Dedifferentiated amniotic fluid mesenchymal stem cell (primary cell): ENCODE measurements at regions not wholly inside any gene's neighbourhood (a gene's known extent, or its start where the extent isn't known, plus 50 kb on each side); places are given as distances from the start of the nearest gene placed in this dataset.

Experiments used
- DNase-seq: peaks from one replicate; pipeline ENCODE4 v3.0.0-alpha.2; 2016; ENCODE audit errors: extremely low spot score

DNA sequence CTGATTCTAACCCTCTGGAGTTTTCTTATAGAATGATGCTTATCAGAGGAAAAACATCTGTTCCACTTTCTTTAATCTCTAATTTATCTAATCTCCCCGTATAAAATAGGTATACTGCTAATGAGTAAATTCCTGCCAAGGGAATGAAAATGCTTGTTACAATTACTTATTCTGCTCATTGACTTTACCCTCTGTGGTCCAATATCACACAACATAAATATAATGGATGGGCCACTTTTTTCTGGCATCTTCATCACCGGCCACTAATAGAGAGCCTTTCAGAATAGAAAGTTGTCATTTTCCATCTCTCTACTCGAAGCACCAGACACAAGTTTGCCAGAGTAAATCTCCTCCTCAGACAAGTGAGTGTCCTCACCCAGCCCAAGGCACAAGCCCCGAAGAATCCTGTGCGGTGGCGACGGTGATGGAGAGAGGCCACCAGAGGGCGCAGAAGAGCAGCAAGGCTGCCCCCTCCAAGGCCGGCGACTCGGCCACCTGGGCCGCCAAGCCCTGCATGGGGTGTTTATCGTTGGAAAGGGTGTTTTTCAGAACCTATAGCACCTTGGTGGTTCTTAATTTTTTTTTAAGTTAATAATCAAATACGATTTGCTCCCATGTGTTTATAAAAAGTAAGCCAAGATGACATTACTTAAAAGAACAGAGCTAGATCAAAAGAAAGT lies 212.9 kb upstream of the ARID1B start:
- peak; percentile 45 for DNase-seq

DNA sequence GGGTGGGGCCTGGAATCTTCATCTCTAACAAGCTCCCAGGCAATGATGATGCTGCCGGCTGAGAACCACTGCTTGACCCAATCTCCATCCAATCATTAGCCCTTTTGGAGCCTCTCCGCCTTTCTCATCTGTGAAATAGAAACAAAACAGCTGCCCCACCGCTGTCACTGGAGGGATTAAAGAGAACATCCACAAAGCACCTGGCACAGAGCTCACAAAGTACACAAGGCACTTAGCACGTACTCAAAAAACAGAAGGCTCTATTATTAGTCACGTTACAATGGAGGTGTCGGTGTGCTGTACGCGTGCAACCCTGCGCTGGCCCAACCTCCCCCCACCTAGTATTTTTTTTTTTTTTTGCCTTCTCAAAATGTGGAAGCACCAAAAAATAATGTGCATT lies 213.5 kb upstream of the ARID1B start:
- no peak for DNase-seq

DNA sequence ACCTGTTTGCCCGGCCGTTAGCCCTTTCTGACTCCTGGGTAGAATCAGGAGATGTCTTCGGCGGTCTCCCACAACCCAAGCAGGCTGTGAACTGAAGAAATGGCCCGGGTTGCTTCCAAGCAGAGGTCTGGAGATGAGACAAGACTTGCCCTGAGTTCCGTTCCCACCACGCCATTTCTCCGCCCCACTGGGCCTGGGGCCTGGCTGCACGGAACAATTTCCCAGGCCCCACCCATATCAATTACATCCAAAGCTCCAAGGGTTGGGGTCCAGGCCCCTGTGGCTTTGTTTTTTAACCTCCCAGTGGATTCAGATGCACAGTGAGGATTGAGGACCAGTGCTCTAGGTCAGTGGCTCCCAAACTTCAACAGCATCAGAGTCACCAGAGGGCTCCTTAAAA lies 214.5 kb upstream of the ARID1B start:
- DNase-seq, result no peak

DNA sequence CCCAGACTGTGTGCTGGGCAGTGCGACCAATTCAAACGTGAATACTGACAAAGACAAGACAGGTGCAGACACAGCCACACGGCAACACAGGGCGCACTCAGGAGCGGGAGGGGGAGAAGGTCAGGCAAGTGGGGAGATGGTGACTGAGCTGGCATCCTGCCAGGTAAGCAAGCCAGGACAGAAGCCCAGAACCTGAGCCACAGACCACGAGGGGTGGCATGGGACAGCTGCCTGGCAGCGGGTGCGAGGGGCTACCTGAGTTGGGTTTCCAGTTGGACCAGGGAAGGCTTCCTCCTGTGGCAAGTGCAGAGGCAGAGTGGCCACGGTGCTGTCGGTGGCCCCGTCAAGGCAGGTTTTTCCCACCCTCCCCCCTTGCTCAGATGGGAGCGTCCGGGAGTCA lies 215.2 kb upstream of the ARID1B start:
- no peak for DNase-seq

DNA sequence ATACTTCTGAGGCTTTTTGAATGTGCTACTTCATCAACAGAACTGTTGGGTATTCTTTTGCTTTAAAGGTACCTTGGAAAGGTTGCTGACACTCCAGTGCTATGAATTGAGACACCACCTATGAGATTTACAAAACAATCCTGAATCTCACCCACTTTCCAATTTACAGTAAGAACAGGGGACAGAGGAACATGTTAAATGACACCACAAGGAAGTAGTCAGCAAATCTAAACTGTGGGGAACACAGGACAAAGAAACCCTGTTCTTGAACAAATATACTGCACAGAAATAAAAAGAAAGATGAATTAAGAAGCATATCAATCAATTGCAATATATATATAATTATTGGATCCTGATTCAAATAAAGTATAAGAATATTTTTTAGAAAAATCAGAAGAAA lies 216.7 kb upstream of the ARID1B start:
- DNase-seq, result no peak

- DNase-seq, result no peak
These were observed 218.0 kb upstream of the ARID1B start for GRCh38 chr6:156559162-156559690.

- no peak for DNase-seq
These were observed 219.3 kb upstream of the ARID1B start for GRCh38 chr6:156557911-156558259.

DNA sequence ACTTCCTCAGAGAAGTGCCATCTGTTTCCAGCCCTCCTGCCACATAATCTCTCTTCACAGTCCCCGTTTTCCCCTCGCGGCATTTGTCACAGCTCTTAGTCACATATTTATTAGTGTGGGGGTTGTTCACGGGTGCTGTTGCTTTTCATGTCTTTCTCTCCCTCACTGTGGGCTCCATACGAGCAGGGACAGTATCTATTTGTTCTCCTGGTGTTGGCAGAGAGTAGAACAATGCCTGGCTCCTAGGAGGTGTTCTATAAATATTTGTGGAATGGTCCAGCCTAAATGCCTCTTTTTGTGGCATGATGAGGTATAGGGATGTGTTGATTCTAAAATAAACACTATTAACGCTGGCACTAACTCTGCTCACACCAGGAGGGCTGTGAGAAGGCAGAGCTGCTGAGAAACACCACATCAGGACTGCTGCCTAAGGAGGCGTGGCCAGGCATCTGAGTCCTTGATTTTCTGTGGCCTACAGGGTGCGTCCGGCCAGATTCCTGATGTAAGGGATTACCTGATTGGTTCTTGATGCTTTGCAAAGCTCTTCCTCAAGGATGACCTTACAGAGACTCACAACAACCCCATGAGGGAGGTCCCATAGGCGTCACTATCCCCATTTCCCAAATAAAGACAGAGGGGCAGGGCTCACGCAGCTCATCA lies 219.8 kb upstream of the ARID1B start:
- no peak for DNase-seq

GRCh38 chr6:156556811-156557210 lies 220.4 kb upstream of the ARID1B start:
- no peak for DNase-seq

DNA sequence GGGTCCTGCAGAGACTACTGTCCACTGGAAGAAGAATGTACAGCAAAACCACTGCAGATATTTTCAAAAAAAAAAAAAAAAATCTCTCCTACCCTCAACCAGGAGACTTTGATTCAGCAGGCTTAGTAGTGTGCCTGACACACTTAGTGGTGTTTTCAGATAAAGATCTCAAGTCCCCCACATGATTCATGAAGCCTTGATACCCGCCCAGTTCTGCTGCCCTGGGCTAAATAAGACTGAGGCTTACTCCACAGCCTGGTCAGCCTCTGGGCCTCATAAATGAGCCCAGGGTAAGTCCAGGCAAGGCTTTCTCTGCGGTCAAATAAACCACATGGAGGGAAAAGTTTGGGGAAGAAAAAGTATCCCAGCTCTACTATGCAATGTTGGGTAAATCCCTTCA lies 222.1 kb upstream of the ARID1B start:
- DNase-seq, result no peak

DNA sequence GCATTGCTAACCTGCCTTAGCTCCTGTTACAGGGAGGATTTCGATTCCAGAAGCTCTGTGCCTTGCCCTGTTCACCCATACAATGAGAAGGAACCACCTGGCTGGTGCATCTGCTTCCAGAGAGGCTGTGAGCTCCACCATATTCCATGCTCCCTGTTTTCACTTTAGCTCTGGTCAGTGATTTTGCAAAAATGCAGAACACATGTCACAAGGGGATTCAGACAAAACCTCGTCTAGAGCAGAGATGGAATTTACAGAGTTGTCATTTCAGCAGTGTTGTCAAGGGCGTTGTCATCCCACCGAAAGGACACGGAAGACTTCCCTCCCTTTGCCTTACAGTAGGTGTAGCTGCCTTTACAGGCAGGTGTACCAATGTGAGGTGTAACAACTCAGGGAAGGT lies 223.0 kb upstream of the ARID1B start:
- no peak for DNase-seq

DNA sequence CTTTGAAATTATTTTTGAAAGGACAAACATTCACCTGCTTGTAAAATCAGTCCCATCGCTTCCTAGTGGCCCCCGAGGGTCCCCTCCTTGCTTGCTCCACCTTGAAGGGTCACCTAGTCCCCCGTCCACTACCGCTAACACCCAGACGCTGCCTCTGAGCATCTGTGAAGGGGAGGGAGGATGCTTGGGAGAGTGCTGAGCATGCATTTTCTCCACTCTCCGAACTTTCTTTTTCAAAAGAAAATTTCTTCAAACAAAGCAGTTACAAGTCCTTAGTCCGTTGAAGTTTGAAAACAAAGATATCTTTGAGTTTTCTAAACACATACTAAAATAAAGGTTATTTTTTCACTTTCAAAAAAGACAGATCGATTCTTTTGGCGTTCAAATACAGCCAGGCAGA lies 224.3 kb upstream of the ARID1B start:
- no peak for DNase-seq

DNA sequence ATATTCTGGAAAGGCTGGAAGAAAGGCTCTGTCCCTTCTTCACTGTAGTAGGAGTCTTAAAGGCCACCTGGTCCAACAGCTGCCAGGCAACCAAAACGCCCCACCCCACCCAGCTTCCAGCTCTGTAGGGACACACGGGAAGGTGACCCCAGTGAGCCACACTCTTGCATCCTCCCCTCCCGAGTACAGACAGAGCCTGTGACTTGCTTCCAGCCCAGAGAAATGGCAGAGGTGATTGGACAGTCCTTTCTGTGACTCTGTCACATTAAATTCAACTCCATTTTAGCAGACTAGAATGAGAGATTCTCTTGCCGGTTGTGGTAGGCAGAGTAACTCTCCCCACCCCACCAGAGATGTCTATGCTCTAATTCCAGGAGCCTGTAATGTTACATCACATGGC lies 226.2 kb upstream of the ARID1B start:
- no peak for DNase-seq

DNA sequence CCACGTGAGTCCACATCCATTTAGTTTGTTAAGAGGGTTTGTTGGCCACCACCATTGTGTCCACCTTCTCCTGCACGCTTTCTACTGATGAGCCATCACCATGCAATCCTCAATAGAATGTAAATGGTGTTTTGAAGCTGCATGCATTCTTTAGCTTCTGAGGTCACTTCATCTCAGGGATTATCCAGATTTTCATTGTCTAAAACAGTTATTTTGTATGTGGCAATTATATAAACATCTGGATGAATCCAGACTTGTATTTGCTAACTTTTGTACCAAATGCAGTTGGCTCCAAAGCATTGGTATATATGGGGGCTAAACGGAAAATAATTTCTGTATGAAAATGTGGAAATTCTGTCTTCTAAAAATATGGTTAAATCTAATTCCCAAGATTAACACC lies 231.2 kb upstream of the ARID1B start:
- peak; percentile 17 for DNase-seq

- no peak for DNase-seq
These were observed 232.2 kb upstream of the ARID1B start for GRCh38 chr6:156545021-156545420.

DNA sequence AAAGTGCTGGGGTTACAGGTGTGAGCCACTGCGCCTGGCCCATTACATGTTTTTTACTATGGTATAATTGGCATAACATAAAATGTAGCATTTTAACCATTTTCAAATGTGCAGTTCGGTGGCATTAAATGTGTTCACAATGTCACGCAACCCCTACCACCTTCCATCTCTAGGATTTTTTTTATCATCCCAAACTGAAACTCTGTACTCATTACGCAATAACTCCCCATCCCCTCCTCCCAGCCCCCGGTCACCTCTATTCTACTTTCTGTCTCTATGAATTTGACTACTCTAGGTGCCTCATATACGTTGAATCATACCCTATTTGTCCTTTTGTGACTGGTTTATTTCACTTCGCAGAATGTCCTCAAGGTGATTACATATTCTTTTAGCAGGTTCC lies 233.1 kb upstream of the ARID1B start:
- DNase-seq, result no peak

- DNase-seq, result no peak
These were observed 233.7 kb upstream of the ARID1B start for GRCh38 chr6:156543431-156543830.

GRCh38 chr6:156538875-156539660 lies 238.1 kb upstream of the ARID1B start:
- no peak for DNase-seq

GRCh38 chr6:156534594-156534993 lies 242.6 kb upstream of the ARID1B start:
- no peak for DNase-seq

GRCh38 chr6:156533872-156534524 lies 243.2 kb upstream of the ARID1B start:
- no peak for DNase-seq

- DNase-seq, result no peak
These were observed 251.1 kb upstream of the ARID1B start for GRCh38 chr6:156526081-156526480.

DNA sequence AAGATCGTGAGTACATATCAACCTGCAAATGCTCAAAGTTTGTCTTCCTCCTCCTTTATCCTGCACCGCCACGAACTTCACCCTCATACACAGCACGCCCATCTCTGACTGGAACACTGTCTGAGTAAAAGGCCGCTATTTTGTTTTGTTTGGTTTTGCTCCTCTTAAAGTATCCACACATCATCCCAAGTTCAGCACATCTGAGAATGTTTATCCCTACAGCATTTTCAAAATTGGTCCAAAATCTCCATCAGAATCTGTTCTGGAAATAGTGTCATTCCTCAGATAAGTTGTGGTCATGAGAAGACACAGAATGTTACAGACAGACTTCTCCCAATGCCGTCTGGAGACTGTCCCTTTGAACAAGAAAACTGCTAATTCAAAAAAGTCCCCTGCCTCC lies 251.6 kb upstream of the ARID1B start:
- DNase-seq, result no peak
